Stomach (tissue), 4 donors: ENCODE measurements at regions not wholly inside any gene's neighbourhood (a gene's known extent, or its start where the extent isn't known, plus 50 kb on each side); places are given as distances from the start of the nearest gene placed in this dataset.
"Not testable (repeated sequence)": the region's sequence is repeated elsewhere in the genome, so short reads cannot be mapped to it uniquely, and the experiment has no call there.

ENCODE experiments used
- CTCF ChIP-seq, 7 experiments: fragments of 450-650 bp in 4 of 7; fragments of 200-600 bp in 3 of 7; sonication (generic) in 3 of 7; IDR thresholded peaks; one replicate each; pipeline ENCODE4 v1.5.1; 2016 to 2019; ENCODE audit warnings: antibody characterized with exemption in 7 of 7, control low read depth in 2 of 7, mild to moderate bottlenecking in 1 of 7
- POLR2A ChIP-seq, 4 donors: fragments of 450-650 bp; IDR thresholded peaks; one replicate each; pipeline ENCODE4 v1.6.1; 2016; ENCODE audit warnings: antibody characterized with exemption in 4 of 4, control low read depth in 2 of 4, mild to moderate bottlenecking in 1 of 4, moderate library complexity in 1 of 4
- POLR2AphosphoS5 ChIP-seq, 3 donors: sonication (generic); formaldehyde crosslinking; IDR thresholded peaks; one replicate each; pipeline ENCODE4 v1.6.1; 2016; ENCODE audit warnings: antibody characterized with exemption in 3 of 3

DNA sequence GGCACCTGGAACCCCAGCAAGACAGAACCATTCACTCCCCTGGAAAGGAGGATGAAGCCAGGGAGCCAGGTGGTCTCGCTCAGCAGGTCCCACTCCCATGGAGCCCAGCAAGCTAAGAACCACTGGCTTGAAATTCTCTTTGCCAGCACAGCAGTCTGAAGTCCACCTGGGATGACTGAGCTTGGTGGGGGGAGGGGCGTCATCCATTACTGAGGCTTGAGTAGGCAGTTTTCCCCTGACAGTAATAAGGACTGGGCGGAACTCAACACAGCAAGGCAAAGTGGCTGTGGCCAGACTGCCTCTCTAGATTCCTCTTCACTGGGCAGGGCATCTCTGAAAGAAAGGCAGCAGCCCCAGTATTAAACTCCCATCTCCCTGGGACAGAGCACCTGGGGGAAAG, 140.2 kb upstream of the ADGRB3 start:
- not testable (repeated sequence) for TF ChIP-seq POLR2A, CTCF, POLR2AphosphoS5 (IDR thresholded peaks at IDR 0.05)
